GM21737 (cell line): ENCODE measurements at regions not wholly inside any gene's neighbourhood (a gene's known extent, or its start where the extent isn't known, plus 50 kb on each side); places are given as distances from the start of the nearest gene placed in this dataset.

Experiments used
- ATAC-seq: cut with Tn5 transposase; IDR thresholded peaks from one replicate; pipeline ENCODE4 v1.9.1; 2021; ENCODE audit warnings: mild to moderate bottlenecking, moderate library complexity; ENCODE audit not compliant: unreplicated experiment

GRCh38 chr4:24248674-24249630 lies 335.4 kb downstream of the DHX15 start:
- no peak for ATAC-seq

- ATAC-seq = no peak
Measured at GRCh38 chr4:24245491-24245820, 338.9 kb downstream of the DHX15 start.

GRCh38 chr4:24244663-24245490 lies 339.5 kb downstream of the DHX15 start:
- no peak for ATAC-seq

- ATAC-seq = no peak
Measured at GRCh38 chr4:24243641-24244040, 340.7 kb downstream of the DHX15 start.

GRCh38 chr4:24241511-24241910 lies 342.8 kb downstream of the DHX15 start:
- ATAC-seq = no peak

GRCh38 chr4:24240655-24241054 lies 343.7 kb downstream of the DHX15 start:
- ATAC-seq = no peak

GRCh38 chr4:24237709-24238108 lies 346.6 kb downstream of the DHX15 start:
- ATAC-seq = no peak

- ATAC-seq = no peak
Measured at GRCh38 chr4:24236532-24236931, 346.7 kb upstream of the PPARGC1A start.

GRCh38 chr4:24236120-24236519 lies 346.3 kb upstream of the PPARGC1A start:
- no peak for ATAC-seq

- ATAC-seq = no peak
Measured at GRCh38 chr4:24235618-24236017, 345.8 kb upstream of the PPARGC1A start.

GRCh38 chr4:24234288-24234848 lies 344.5 kb upstream of the PPARGC1A start:
- ATAC-seq = no peak

- ATAC-seq = no peak
Measured at GRCh38 chr4:24230955-24231354, 341.1 kb upstream of the PPARGC1A start.

- no peak for ATAC-seq
Measured at GRCh38 chr4:24229978-24230377, 340.1 kb upstream of the PPARGC1A start.

- ATAC-seq = no peak
Measured at GRCh38 chr4:24228692-24229091, 338.8 kb upstream of the PPARGC1A start.

- no peak for ATAC-seq
Measured at GRCh38 chr4:24226667-24227066, 336.8 kb upstream of the PPARGC1A start.

- no peak for ATAC-seq
Measured at GRCh38 chr4:24226023-24226422, 336.2 kb upstream of the PPARGC1A start.

- no peak for ATAC-seq
Measured at GRCh38 chr4:24224446-24224845, 334.6 kb upstream of the PPARGC1A start.

- ATAC-seq = no peak
Measured at GRCh38 chr4:24219209-24219608, 329.4 kb upstream of the PPARGC1A start.

- ATAC-seq = no peak
Measured at GRCh38 chr4:24218566-24218965, 328.7 kb upstream of the PPARGC1A start.

GRCh38 chr4:24214796-24215195 lies 324.9 kb upstream of the PPARGC1A start:
- no peak for ATAC-seq

- ATAC-seq = no peak
Measured at GRCh38 chr4:24213961-24214360, 324.1 kb upstream of the PPARGC1A start.

GRCh38 chr4:24212642-24213041 lies 322.8 kb upstream of the PPARGC1A start:
- no peak for ATAC-seq
